Adrenal gland (tissue), 5 donors: ENCODE measurements at regions not wholly inside any gene's neighbourhood (a gene's known extent, or its start where the extent isn't known, plus 50 kb on each side); places are given as distances from the start of the nearest gene placed in this dataset.

ENCODE experiments used
- POLR2A ChIP-seq, 2 donors: fragments of 450-650 bp; IDR thresholded peaks; one replicate each; pipeline ENCODE4 v1.6.1; 2017; ENCODE audit warnings: antibody characterized with exemption in 2 of 2, mild to moderate bottlenecking in 2 of 2, moderate library complexity in 1 of 2
- TF ChIP-seq, protein P1 (sequence below), 6 experiments: fragments of 450-650 bp in 4 of 6; fragments of 200-600 bp in 2 of 6; sonication (generic) in 1 of 6; IDR thresholded peaks; 1 replicate in 5 of 6; 2 replicates in 1 of 6; pipeline versions ENCODE4 v1.5.1 to v1.8.0; 2016 to 2021; ENCODE audit warnings: antibody characterized with exemption in 6 of 6, mild to moderate bottlenecking in 2 of 6, moderate library complexity in 1 of 6
- donor health status: DM: no; HTN: no; CAD: no.

DNA sequence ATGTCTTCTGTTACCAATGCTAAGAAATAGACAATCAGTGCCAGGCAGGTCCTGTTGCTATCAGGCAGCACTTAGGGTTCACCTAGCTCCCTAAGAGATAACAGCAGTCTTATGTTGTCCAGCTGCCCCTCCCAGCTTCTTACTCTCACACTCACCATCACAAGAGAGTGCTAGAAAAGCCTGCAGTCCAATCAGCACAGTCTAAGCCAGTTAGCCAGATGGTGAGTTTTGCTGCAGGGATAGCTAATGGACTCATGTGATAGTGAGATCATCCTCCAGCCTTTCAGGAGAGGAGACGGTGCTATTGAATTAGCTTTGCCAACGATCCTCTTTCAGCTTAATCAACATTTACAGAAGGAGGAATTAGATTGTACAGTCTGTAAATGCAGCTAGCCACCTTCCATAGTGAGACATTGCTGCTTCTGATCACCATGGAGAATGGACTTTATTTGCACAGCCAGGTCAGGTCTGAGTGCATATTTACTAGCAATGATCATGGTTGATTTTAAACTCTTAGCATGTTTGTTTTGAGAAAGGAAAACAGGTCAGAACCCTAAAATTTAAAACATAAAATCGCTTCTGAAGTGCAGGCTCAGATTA, 438.3 kb downstream of the CENPC start:
- TF ChIP-seq, protein P1, sequence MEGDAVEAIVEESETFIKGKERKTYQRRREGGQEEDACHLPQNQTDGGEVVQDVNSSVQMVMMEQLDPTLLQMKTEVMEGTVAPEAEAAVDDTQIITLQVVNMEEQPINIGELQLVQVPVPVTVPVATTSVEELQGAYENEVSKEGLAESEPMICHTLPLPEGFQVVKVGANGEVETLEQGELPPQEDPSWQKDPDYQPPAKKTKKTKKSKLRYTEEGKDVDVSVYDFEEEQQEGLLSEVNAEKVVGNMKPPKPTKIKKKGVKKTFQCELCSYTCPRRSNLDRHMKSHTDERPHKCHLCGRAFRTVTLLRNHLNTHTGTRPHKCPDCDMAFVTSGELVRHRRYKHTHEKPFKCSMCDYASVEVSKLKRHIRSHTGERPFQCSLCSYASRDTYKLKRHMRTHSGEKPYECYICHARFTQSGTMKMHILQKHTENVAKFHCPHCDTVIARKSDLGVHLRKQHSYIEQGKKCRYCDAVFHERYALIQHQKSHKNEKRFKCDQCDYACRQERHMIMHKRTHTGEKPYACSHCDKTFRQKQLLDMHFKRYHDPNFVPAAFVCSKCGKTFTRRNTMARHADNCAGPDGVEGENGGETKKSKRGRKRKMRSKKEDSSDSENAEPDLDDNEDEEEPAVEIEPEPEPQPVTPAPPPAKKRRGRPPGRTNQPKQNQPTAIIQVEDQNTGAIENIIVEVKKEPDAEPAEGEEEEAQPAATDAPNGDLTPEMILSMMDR (IDR thresholded peaks at IDR 0.05): no peak
- no peak for TF ChIP-seq POLR2A (IDR thresholded peaks at IDR 0.05)
